ENCODE measurements at regions not wholly inside any gene's neighbourhood (a gene's known extent, or its start where the extent isn't known, plus 50 kb on each side); places are given as distances from the start of the nearest gene placed in this dataset.

- DNase-seq (ENCODE audit: low read depth) = no peak
Observed at GRCh38 chr4:35423104-35423503, 821.2 kb downstream of the ARAP2 start.

- no peak for DNase-seq (ENCODE audit: low read depth)
Observed at GRCh38 chr4:35447474-35447873, 796.8 kb downstream of the ARAP2 start.

- no peak for DNase-seq (ENCODE audit: low read depth)
Observed at GRCh38 chr4:35459045-35459444, 785.3 kb downstream of the ARAP2 start.

- no peak for DNase-seq (ENCODE audit: low read depth)
Observed at GRCh38 chr4:35461931-35462659, 782.2 kb downstream of the ARAP2 start.

- no peak for DNase-seq (ENCODE audit: low read depth)
Observed at GRCh38 chr4:35463251-35463952, 780.9 kb downstream of the ARAP2 start.

GRCh38 chr4:35464964-35465528 lies 779.3 kb downstream of the ARAP2 start:
- DNase-seq (ENCODE audit: low read depth) = no peak

GRCh38 chr4:35491093-35491492 lies 753.2 kb downstream of the ARAP2 start:
- no peak for DNase-seq (ENCODE audit: low read depth)

- no peak for DNase-seq (ENCODE audit: low read depth)
Observed at GRCh38 chr4:35493977-35494376, 750.3 kb downstream of the ARAP2 start.

- no peak for DNase-seq (ENCODE audit: low read depth)
Observed at GRCh38 chr4:35494955-35495354, 749.4 kb downstream of the ARAP2 start.

GRCh38 chr4:35500812-35501211 lies 743.5 kb downstream of the ARAP2 start:
- DNase-seq (ENCODE audit: low read depth) = no peak

GRCh38 chr4:35503435-35503834 lies 740.9 kb downstream of the ARAP2 start:
- DNase-seq (ENCODE audit: low read depth) = no peak

- no peak for DNase-seq (ENCODE audit: low read depth)
Observed at GRCh38 chr4:35506161-35506560, 738.2 kb downstream of the ARAP2 start.

- no peak for DNase-seq (ENCODE audit: low read depth)
Observed at GRCh38 chr4:35511851-35512250, 732.5 kb downstream of the ARAP2 start.

- DNase-seq (ENCODE audit: low read depth) = no peak
Observed at GRCh38 chr4:35516102-35516501, 728.2 kb downstream of the ARAP2 start.

GRCh38 chr4:35520059-35520458 lies 724.3 kb downstream of the ARAP2 start:
- no peak for DNase-seq (ENCODE audit: low read depth)

GRCh38 chr4:35521682-35522081 lies 722.6 kb downstream of the ARAP2 start:
- DNase-seq (ENCODE audit: low read depth) = no peak

- DNase-seq (ENCODE audit: low read depth) = no peak
Observed at GRCh38 chr4:35525192-35525978, 718.9 kb downstream of the ARAP2 start.

GRCh38 chr4:35526456-35526855 lies 717.9 kb downstream of the ARAP2 start:
- DNase-seq (ENCODE audit: low read depth) = no peak

GRCh38 chr4:35534962-35535361 lies 709.4 kb downstream of the ARAP2 start:
- no peak for DNase-seq (ENCODE audit: low read depth)

GRCh38 chr4:35538807-35539206 lies 705.5 kb downstream of the ARAP2 start:
- no peak for DNase-seq (ENCODE audit: low read depth)

- no peak for DNase-seq (ENCODE audit: low read depth)
Observed at GRCh38 chr4:35539404-35540055, 704.8 kb downstream of the ARAP2 start.
